ENCODE measurements at regions not wholly inside any gene's neighbourhood (a gene's known extent, or its start where the extent isn't known, plus 50 kb on each side); places are given as distances from the start of the nearest gene placed in this dataset.

GRCh38 chr11:112625814-112626213, 335.4 kb upstream of the NCAM1 start:
- DNase-seq = no peak

GRCh38 chr11:112626731-112627130, 334.5 kb upstream of the NCAM1 start:
- DNase-seq = no peak

GRCh38 chr11:112627588-112628045, 333.6 kb upstream of the NCAM1 start:
- no peak for DNase-seq

- no peak for DNase-seq
Measured at GRCh38 chr11:112628676-112629075, 332.5 kb upstream of the NCAM1 start.

GRCh38 chr11:112630496-112630895, 330.7 kb upstream of the NCAM1 start:
- no peak for DNase-seq

- no peak for DNase-seq
Measured at GRCh38 chr11:112631333-112631732, 329.9 kb upstream of the NCAM1 start.

- no peak for DNase-seq
Measured at GRCh38 chr11:112632866-112633505, 328.2 kb upstream of the NCAM1 start.

- no peak for DNase-seq
Measured at GRCh38 chr11:112634551-112634950, 326.7 kb upstream of the NCAM1 start.

GRCh38 chr11:112634995-112635737, 326.1 kb upstream of the NCAM1 start:
- DNase-seq = no peak

- no peak for DNase-seq
Measured at GRCh38 chr11:112637076-112637475, 324.1 kb upstream of the NCAM1 start.

- no peak for DNase-seq
Measured at GRCh38 chr11:112637876-112638275, 323.3 kb upstream of the NCAM1 start.

GRCh38 chr11:112639469-112639868, 321.8 kb upstream of the NCAM1 start:
- DNase-seq = no peak

- DNase-seq = no peak
Measured at GRCh38 chr11:112643416-112643815, 317.8 kb upstream of the NCAM1 start.

GRCh38 chr11:112644410-112645131, 316.6 kb upstream of the NCAM1 start:
- DNase-seq = no peak

- DNase-seq = no peak
Measured at GRCh38 chr11:112649856-112650255, 311.4 kb upstream of the NCAM1 start.

GRCh38 chr11:112650527-112650926, 310.7 kb upstream of the NCAM1 start:
- DNase-seq = no peak

GRCh38 chr11:112651386-112651785, 309.8 kb upstream of the NCAM1 start:
- no peak for DNase-seq

- DNase-seq = no peak
Measured at GRCh38 chr11:112652786-112653390, 308.3 kb upstream of the NCAM1 start.

GRCh38 chr11:112655371-112655770, 305.8 kb upstream of the NCAM1 start:
- DNase-seq = no peak

- no peak for DNase-seq
Measured at GRCh38 chr11:112656772-112657428, 304.3 kb upstream of the NCAM1 start.

- no peak for DNase-seq
Measured at GRCh38 chr11:112658431-112658878, 302.8 kb upstream of the NCAM1 start.

GRCh38 chr11:112661146-112661545, 300.1 kb upstream of the NCAM1 start:
- DNase-seq = no peak

- DNase-seq = no peak
Measured at GRCh38 chr11:112661571-112661970, 299.6 kb upstream of the NCAM1 start.

All from NCI-H1048 (cell line).